ENCODE measurements at regions not wholly inside any gene's neighbourhood (a gene's known extent, or its start where the extent isn't known, plus 50 kb on each side); places are given as distances from the start of the nearest gene placed in this dataset.

DNA sequence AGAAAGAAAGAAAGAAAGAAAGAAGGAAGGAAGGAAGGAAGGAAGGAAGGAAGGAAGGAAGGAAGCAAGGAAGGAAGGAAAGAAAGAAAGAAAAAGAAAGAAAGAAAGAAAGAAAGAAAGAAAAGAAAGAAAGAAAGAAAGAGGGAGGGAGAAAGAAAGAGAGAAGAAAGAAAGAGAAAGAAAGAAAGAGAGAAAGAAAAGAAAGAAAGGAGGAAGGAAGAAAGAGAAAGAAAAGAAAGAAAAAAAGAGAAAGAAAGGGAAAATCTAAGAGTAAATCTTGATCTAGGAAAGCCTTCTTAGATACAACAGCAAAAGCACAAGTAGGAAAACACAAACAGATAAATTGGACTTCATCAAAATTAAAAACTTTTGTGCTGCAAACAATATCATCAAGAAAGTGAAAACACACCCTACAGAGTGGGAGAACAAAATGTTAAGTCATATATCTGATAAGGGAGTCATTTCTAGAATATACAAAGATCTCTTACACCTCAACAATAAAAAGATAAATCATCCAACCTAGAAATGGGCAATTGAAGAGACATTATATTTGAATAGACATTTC lies 116.8 kb upstream of the FGF3 start:
- no peak for TF ChIP-seq POLR2A (IDR thresholded peaks at IDR 0.05)
- no peak for TF ChIP-seq CTCF (IDR thresholded peaks at IDR 0.05)

Measured in breast epithelium (tissue), 3 donors.